GM12891 (cell line): ENCODE measurements at regions not wholly inside any gene's neighbourhood (a gene's known extent, or its start where the extent isn't known, plus 50 kb on each side); places are given as distances from the start of the nearest gene placed in this dataset.

Experiments used
- PAX5 ChIP-seq: IDR thresholded peaks from 2 replicates; pipeline ENCODE4 v1.6.1; 2011; ENCODE audit warnings: low read length, moderate library complexity, mild to moderate bottlenecking; ENCODE audit not compliant: insufficient read depth, severe bottlenecking
- POLR2A ChIP-seq: IDR thresholded peaks from 2 replicates; pipeline ENCODE4 v1.6.1; 2011; ENCODE audit warnings: low read depth, low read length, control low read depth
- POLR2AphosphoS5 ChIP-seq: IDR thresholded peaks from 2 replicates; pipeline ENCODE4 v1.6.1; 2011; ENCODE audit warnings: low read depth, low read length, control low read depth
- SPI1 ChIP-seq: IDR thresholded peaks from 2 replicates; pipeline ENCODE4 v1.6.1; 2011; ENCODE audit warnings: low read depth, low read length, control low read depth
- TAF1 ChIP-seq: IDR thresholded peaks from 2 replicates; pipeline ENCODE4 v1.6.1; 2011; ENCODE audit warnings: low read depth, low read length, control low read depth

DNA sequence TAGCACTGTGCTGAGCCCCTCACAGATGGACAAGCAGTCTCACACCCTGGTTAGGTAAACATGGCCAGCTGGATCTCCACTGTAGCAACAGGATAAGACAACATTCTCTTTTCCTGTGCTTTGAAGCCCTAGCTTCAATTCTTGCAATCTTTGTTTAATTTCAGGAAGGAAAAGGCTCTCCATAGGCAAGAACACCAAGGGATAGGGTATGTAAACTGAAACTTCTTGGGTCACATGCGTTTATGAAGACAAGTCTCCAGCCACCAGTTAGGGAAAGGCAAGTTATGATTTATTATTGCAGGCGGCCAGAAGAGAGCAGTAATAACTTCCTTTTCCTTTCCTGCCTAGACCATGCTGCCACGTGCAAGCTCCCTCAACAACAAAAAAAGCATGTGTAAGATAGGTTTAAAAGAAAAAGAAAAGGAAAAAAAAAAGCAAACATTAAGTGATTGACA is 50.1 kb upstream of the POU5F2 start:
- TF ChIP-seq POLR2A (no peak), SPI1 (no peak), POLR2AphosphoS5 (no peak), TAF1 (no peak), PAX5 (no peak)
